HCT116 (cell line): ENCODE measurements at regions not wholly inside any gene's neighbourhood (a gene's known extent, or its start where the extent isn't known, plus 50 kb on each side); places are given as distances from the start of the nearest gene placed in this dataset.

Experiments used
- ATAC-seq: fragments of 200-7000 bp; cut with Tn5 transposase; 2 replicates; pipeline ENCODE4 v1.9.1; 2020; ENCODE audit warnings: mild to moderate bottlenecking, moderate library complexity
- BruUV-seq: library from RNA; stranded (reverse); fragments of 400-500 nt; replicated peaks from 2 replicates; lab custom pipeline; 2021; lab: Mats Ljungman, UMichigan
- CTCF ChIA-PET: fragments of 300-600 bp; sonication (Branson Sonifier 250); formaldehyde crosslinking; loops from one replicate; lab custom pipeline; 2021; ENCODE audit warnings: antibody characterized with exemption; lab: Charles Lee
- POLR2A ChIA-PET: fragments of 300-600, 350-600 bp; sonication (Branson Sonifier 250); formaldehyde crosslinking; loops from one replicate; lab custom pipeline; 2021; ENCODE audit warnings: antibody characterized with exemption; lab: Charles Lee
- RAD21 ChIA-PET, 2 experiments: fragments of 300-600 bp; sonication (Branson Sonifier 250); formaldehyde crosslinking; loops; one replicate each; lab custom pipeline; 2023; ENCODE audit warnings: low total read pairs in 2 of 2; ENCODE audit not compliant: uncharacterized antibody in 2 of 2, unreplicated experiment in 2 of 2, low non-redundant PET in 1 of 2; lab: Charles Lee
- DNase-seq: peaks from one replicate; pipeline ENCODE4 v3.0.0-alpha.2; 2010; ENCODE audit warnings: low read depth, low spot score
- H2AFZ ChIP-seq: fragments of 200-600 bp; shearing (Covaris generic), sonication (generic); 2 replicates; pipeline ENCODE4 v1.6.1; 2017; ENCODE audit warnings: low read depth, mixed run types, mixed read lengths, antibody characterized with exemption, low read length; ENCODE audit not compliant: poor library complexity, severe bottlenecking
- H3K27ac ChIP-seq: 2 replicates; pipeline ENCODE4 v1.5.1; 2012; ENCODE audit warnings: low read depth, low read length
- H3K27me3 ChIP-seq: fragments of 200-600 bp; sonication (generic); 2 replicates; pipeline ENCODE4 v1.6.1; 2016; ENCODE audit warnings: mixed run types, low read length, mixed read lengths; ENCODE audit not compliant: insufficient read depth
- H3K36me3 ChIP-seq, 2 experiments: fragments of 200-500 bp in 1 of 2; fragments of 200-600 bp in 1 of 2; sonication (Bioruptor generic) in 1 of 2; sonication (generic) in 1 of 2; 2 replicates each; pipeline versions ENCODE4 v1.5.1 to v1.6.1; 2014 to 2016; ENCODE audit warnings: low read length in 2 of 2, inconsistent platforms in 1 of 2, mixed read lengths in 1 of 2, mixed run types in 1 of 2; ENCODE audit not compliant: insufficient read depth in 2 of 2, control insufficient read depth in 1 of 2
- H3K4me1 ChIP-seq, 2 experiments: fragments of 200-600 bp in 1 of 2; sonication (generic) in 1 of 2; 2 replicates each; pipeline versions ENCODE4 v1.5.1 to v1.6.1; 2012 to 2017; ENCODE audit warnings: low read length in 2 of 2, inconsistent platforms in 1 of 2, mild to moderate bottlenecking in 1 of 2, mixed read lengths in 1 of 2, mixed run types in 1 of 2, moderate library complexity in 1 of 2; ENCODE audit not compliant: insufficient read depth in 2 of 2, control insufficient read depth in 1 of 2
- H3K4me2 ChIP-seq: fragments of 200-600 bp; sonication (generic); 2 replicates; pipeline ENCODE4 v1.6.1; 2017; ENCODE audit warnings: mixed run types, low read length, mixed read lengths
- H3K4me3 ChIP-seq, 2 experiments: fragments of 200-600 bp in 1 of 2; sonication (generic) in 1 of 2; replicated peaks in 1 of 2; 2 replicates each; pipeline ENCODE4 v1.5.1; 2011 to 2016; ENCODE audit warnings: low read length in 2 of 2, control low read depth in 1 of 2, low read depth in 1 of 2, mild to moderate bottlenecking in 1 of 2, mixed read lengths in 1 of 2, mixed run types in 1 of 2
- H3K79me2 ChIP-seq: fragments of 200-600 bp; sonication (generic); 2 replicates; pipeline ENCODE4 v1.6.1; 2017; ENCODE audit warnings: mild to moderate bottlenecking, mixed run types, low read length, moderate library complexity, mixed read lengths; ENCODE audit not compliant: insufficient read depth
- H3K9ac ChIP-seq: fragments of 200-600 bp; sonication (generic); 2 replicates; pipeline ENCODE4 v1.6.1; 2016; ENCODE audit warnings: low read length, mixed read lengths
- H3K9me2 ChIP-seq: fragments of 200-600 bp; sonication (generic), shearing (Covaris generic); 2 replicates; pipeline ENCODE4 v1.6.1; 2017; ENCODE audit warnings: mixed run types, mild to moderate bottlenecking, moderate library complexity; ENCODE audit not compliant: insufficient read depth
- H3K9me3 ChIP-seq, 2 experiments: fragments of 200-500 bp in 1 of 2; fragments of 200-600 bp in 1 of 2; sonication (Bioruptor generic) in 1 of 2; sonication (generic) in 1 of 2; 2 replicates each; pipeline ENCODE4 v1.6.1; 2014 to 2017; ENCODE audit warnings: low read length in 2 of 2, mixed read lengths in 2 of 2, inconsistent platforms in 1 of 2, low read depth in 1 of 2, mild to moderate bottlenecking in 1 of 2, mixed run types in 1 of 2, moderate library complexity in 1 of 2; ENCODE audit not compliant: control insufficient read depth in 1 of 2, insufficient read depth in 1 of 2
- H4K20me1 ChIP-seq: fragments of 200-600 bp; sonication (generic), shearing (Covaris generic); 2 replicates; pipeline ENCODE4 v1.6.1; 2017; ENCODE audit warnings: mixed run types, mild to moderate bottlenecking, moderate library complexity; ENCODE audit not compliant: insufficient read depth
- ATF3 ChIP-seq: IDR thresholded peaks from 2 replicates; pipeline ENCODE4 v1.6.1; 2012
- CBX3 ChIP-seq: IDR thresholded peaks from 2 replicates; pipeline ENCODE4 v1.6.1; 2012; ENCODE audit warnings: low read depth
- CTCF ChIP-seq, 3 experiments: fragments of 200-600 bp in 1 of 3; sonication (generic) in 1 of 3; IDR thresholded peaks in 2 of 3; conservative IDR thresholded peaks in 1 of 3; 2 replicates each; pipeline ENCODE4 v1.5.1; 2012 to 2017; ENCODE audit warnings: low read depth in 2 of 3, low read length in 2 of 3, antibody characterized with exemption in 1 of 3, borderline replicate concordance in 1 of 3, control low read depth in 1 of 3, mild to moderate bottlenecking in 1 of 3, mixed read lengths in 1 of 3, mixed run types in 1 of 3, moderate library complexity in 1 of 3; ENCODE audit not compliant: insufficient read depth in 1 of 3
- EGR1 ChIP-seq: IDR thresholded peaks from 2 replicates; pipeline ENCODE4 v1.6.1; 2012; ENCODE audit warnings: low read depth
- ELF1 ChIP-seq: IDR thresholded peaks from 2 replicates; pipeline ENCODE4 v1.6.1; 2012; ENCODE audit warnings: low read depth, borderline replicate concordance
- EZH2 ChIP-seq: fragments of 200-600 bp; sonication (generic); IDR thresholded peaks from 2 replicates; pipeline ENCODE4 v1.6.1; 2017; ENCODE audit warnings: antibody characterized with exemption, mixed run types
- EZH2phosphoT487 ChIP-seq: fragments of 200-600 bp; IDR thresholded peaks from 2 replicates; pipeline ENCODE4 v1.6.1; 2018; ENCODE audit warnings: antibody characterized with exemption, borderline replicate concordance
- FOSL1 ChIP-seq: IDR thresholded peaks from 2 replicates; pipeline ENCODE4 v1.6.1; 2012; ENCODE audit warnings: low read depth
- MAX ChIP-seq: IDR thresholded peaks from 2 replicates; pipeline ENCODE4 v1.6.1; 2012
- POLR2AphosphoS5 ChIP-seq: IDR thresholded peaks from 2 replicates; pipeline ENCODE4 v1.6.1; 2011; ENCODE audit warnings: mild to moderate bottlenecking, low read depth, low read length, moderate library complexity
- RAD21 ChIP-seq: IDR thresholded peaks from 2 replicates; pipeline ENCODE4 v1.6.1; 2012; ENCODE audit warnings: low read depth, mild to moderate bottlenecking
- SP1 ChIP-seq: IDR thresholded peaks from 2 replicates; pipeline ENCODE4 v1.6.1; 2012; ENCODE audit warnings: low read depth
- SRF ChIP-seq: IDR thresholded peaks from 2 replicates; pipeline ENCODE4 v1.6.1; 2012; ENCODE audit warnings: low read depth
- YY1 ChIP-seq: IDR thresholded peaks from 2 replicates; pipeline ENCODE4 v1.6.1; 2011; ENCODE audit warnings: low read length, low read depth, moderate library complexity, mild to moderate bottlenecking; ENCODE audit not compliant: insufficient replicate concordance; ENCODE audit errors: extremely low read depth
- ZBTB33 ChIP-seq: IDR thresholded peaks from 2 replicates; pipeline ENCODE4 v1.6.1; 2011; ENCODE audit warnings: mild to moderate bottlenecking, low read length, moderate library complexity; ENCODE audit not compliant: insufficient replicate concordance; ENCODE audit errors: extremely low read depth
- ZFX ChIP-seq: fragments of 450-650 bp; IDR thresholded peaks from 2 replicates; pipeline ENCODE4 v1.6.1; 2017
- ZNF274 ChIP-seq: fragments of 200-500 bp; sonication (Bioruptor generic); IDR thresholded peaks from 2 replicates; pipeline ENCODE4 v1.6.1; 2014; ENCODE audit warnings: mild to moderate bottlenecking, low read depth, low read length, inconsistent platforms
- intact Hi-C: fragments of 100-400 bp; cut with micrococcal nuclease; formaldehyde crosslinking; loops from 2 replicates; pipeline ENCODE4 v1.10.0; 2022

- H3K9me3 ChIP-seq, result no peaks in the 10 kb centered on the region
- no peak overlapping the region for H3K4me2 ChIP-seq
- BruUV-seq, result no TSS peak
- POLR2A ChIA-PET, result no interaction called here
- H3K27me3 ChIP-seq, result no peaks in the 10 kb centered on the region
- H3K4me3 ChIP-seq, result no peak overlapping the region
- no peaks in the 10 kb centered on the region for H3K36me3 ChIP-seq
- ATAC-seq (no peak), DNase-seq (no peak)
- CTCF ChIA-PET, result no interaction called here
- no peak overlapping the region for H2AFZ ChIP-seq
- no peaks in the 10 kb centered on the region for H3K79me2 ChIP-seq
- no peaks in the 10 kb centered on the region for H4K20me1 ChIP-seq
- intact Hi-C loops, result no loop called here
- H3K9me2 ChIP-seq, result no peaks in the 10 kb centered on the region
- no peaks in the 10 kb centered on the region for H3K4me1 ChIP-seq
- no peak overlapping the region for H3K27ac ChIP-seq
- TF ChIP-seq SP1 (no peak), POLR2AphosphoS5 (no peak)
- RAD21 ChIA-PET, result no interaction called here
- H3K9ac ChIP-seq, result no peak overlapping the region
These were observed 593.7 kb upstream of the CHAC2 start for GRCh38 chr2:53173698-53174455.

GRCh38 chr2:53173091-53173490 is 594.5 kb upstream of the CHAC2 start:
- 0 out of 2 replicates have a peak, but pooled peaks cover 5% of the 10 kb centered on the region for H3K9me2 ChIP-seq
- CTCF ChIA-PET, result no interaction called here
- ATAC-seq, result no peak

More at GRCh38 chr2:53173091-53173490, 594.5 kb upstream of the CHAC2 start:
- POLR2A ChIA-PET, result no interaction called here
- no peak overlapping the region for H3K4me3 ChIP-seq
- RAD21 ChIA-PET, result no interaction called here
- H3K27ac ChIP-seq, result no peak overlapping the region
- no peaks in the 10 kb centered on the region for H3K4me1 ChIP-seq
- H3K9ac ChIP-seq, result no peak overlapping the region
- no TSS peak for BruUV-seq
- no peaks in the 10 kb centered on the region for H3K27me3 ChIP-seq
- intact Hi-C loops, result no loop called here
- DNase-seq, result no peak
- no peaks in the 10 kb centered on the region for H3K79me2 ChIP-seq
- no peak overlapping the region for H3K4me2 ChIP-seq
- no peaks in the 10 kb centered on the region for H3K36me3 ChIP-seq
- H4K20me1 ChIP-seq, result no peaks in the 10 kb centered on the region
- no peaks in the 10 kb centered on the region for H3K9me3 ChIP-seq
- TF ChIP-seq EZH2 (no peak), MAX (no peak), ATF3 (no peak), SRF (no peak), FOSL1 (no peak), YY1 (no peak), CTCF (IDR thresholded peaks at IDR 0.05 in 2 of 3, conservative IDR thresholded peaks at IDR 0.05 in 1 of 3; ENCODE audit: borderline replicate concordance in 1 of 3, insufficient read depth in 1 of 3, low read depth in 2 of 3, low read length in 2 of 3) (no peak), RAD21 (no peak), EZH2phosphoT487 (no peak), ZFX (no peak), ZBTB33 (no peak), CBX3 (no peak), EGR1 (no peak), ELF1 (no peak), ZNF274 (no peak)
- TF ChIP-seq, all 23 proteins: peak for 0
- H2AFZ ChIP-seq, result no peak overlapping the region
